HEK293 (cell line): ENCODE measurements at regions not wholly inside any gene's neighbourhood (a gene's known extent, or its start where the extent isn't known, plus 50 kb on each side); places are given as distances from the start of the nearest gene placed in this dataset.

Source experiments
- CTCF ChIP-seq: fragments of 450-650 bp; formaldehyde crosslinking; IDR thresholded peaks from 2 replicates; pipeline ENCODE4 v1.5.1; 2016; ENCODE audit warnings: missing biosample characterization, missing genetic modification characterization
- KLF16 ChIP-seq: fragments of 450-650 bp; formaldehyde crosslinking; IDR thresholded peaks from 2 replicates; pipeline ENCODE4 v1.5.1; 2017; ENCODE audit warnings: missing biosample characterization, missing genetic modification characterization
- MYNN ChIP-seq: fragments of 450-650 bp; formaldehyde crosslinking; IDR thresholded peaks from 2 replicates; pipeline ENCODE4 v1.5.1; 2016; ENCODE audit warnings: missing biosample characterization, missing genetic modification characterization, borderline replicate concordance
- PBX3 ChIP-seq: sonication (generic); formaldehyde crosslinking; IDR thresholded peaks from 2 replicates; pipeline ENCODE4 v1.8.1; 2022; ENCODE audit warnings: mild to moderate bottlenecking, moderate library complexity, missing genetic modification reagents
- ZBTB1 ChIP-seq: fragments of 450-650 bp; formaldehyde crosslinking; IDR thresholded peaks from 2 replicates; pipeline ENCODE4 v1.5.1; 2016; ENCODE audit warnings: missing biosample characterization, missing genetic modification characterization
- ZBTB26 ChIP-seq: fragments of 450-650 bp; formaldehyde crosslinking; optimal IDR thresholded peaks from 2 replicates; pipeline ENCODE3; 2016; ENCODE audit warnings: missing biosample characterization, mild to moderate bottlenecking, missing genetic modification characterization
- ZNF140 ChIP-seq: fragments of 450-650 bp; formaldehyde crosslinking; IDR thresholded peaks from 2 replicates; pipeline ENCODE4 v1.5.1; 2016; ENCODE audit warnings: missing biosample characterization, missing genetic modification characterization
- ZNF174 ChIP-seq: fragments of 450-650 bp; formaldehyde crosslinking; IDR thresholded peaks from 2 replicates; pipeline ENCODE4 v1.5.0; 2017; ENCODE audit warnings: missing biosample characterization, mild to moderate bottlenecking, missing genetic modification characterization
- ZNF362 ChIP-seq: fragments of 450-650 bp; formaldehyde crosslinking; IDR thresholded peaks from 2 replicates; pipeline ENCODE4 v1.5.1; 2016; ENCODE audit warnings: missing biosample characterization, missing genetic modification characterization
- ZNF48 ChIP-seq: fragments of 450-650 bp; formaldehyde crosslinking; IDR thresholded peaks from 2 replicates; pipeline ENCODE4 v1.5.1; 2016; ENCODE audit warnings: missing biosample characterization, missing genetic modification characterization
- ZNF548 ChIP-seq: fragments of 450-650 bp; formaldehyde crosslinking; IDR thresholded peaks from 2 replicates; pipeline ENCODE4 v1.5.1; 2016; ENCODE audit warnings: missing biosample characterization, missing genetic modification characterization
- ZNF639 ChIP-seq: fragments of 450-650 bp; formaldehyde crosslinking; IDR thresholded peaks from 2 replicates; pipeline ENCODE4 v1.5.1; 2016; ENCODE audit warnings: missing biosample characterization, missing genetic modification characterization

- TF ChIP-seq CTCF (tag by site-specific recombination) (no peak), ZNF548 (tag by site-specific recombination) (no peak), ZNF48 (no peak), ZBTB26 (tag by site-specific recombination) (no peak), ZNF362 (tag by site-specific recombination) (no peak), MYNN (tag by site-specific recombination) (no peak), ZBTB1 (tag by site-specific recombination) (no peak), KLF16 (tag by site-specific recombination) (no peak), ZNF140 (tag by site-specific recombination) (no peak), PBX3 (CRISPR knock-in tag) (no peak), ZNF639 (tag by site-specific recombination) (no peak), ZNF174 (no peak)
These were observed 548.2 kb upstream of the SLITRK1 start for GRCh38 chr13:84430446-84430845.
